ENCODE measurements at regions not wholly inside any gene's neighbourhood (a gene's known extent, or its start where the extent isn't known, plus 50 kb on each side); places are given as distances from the start of the nearest gene placed in this dataset.
A peak's percentile ranks its signal among the peaks of the same experiment; 100 is the strongest.

DNA sequence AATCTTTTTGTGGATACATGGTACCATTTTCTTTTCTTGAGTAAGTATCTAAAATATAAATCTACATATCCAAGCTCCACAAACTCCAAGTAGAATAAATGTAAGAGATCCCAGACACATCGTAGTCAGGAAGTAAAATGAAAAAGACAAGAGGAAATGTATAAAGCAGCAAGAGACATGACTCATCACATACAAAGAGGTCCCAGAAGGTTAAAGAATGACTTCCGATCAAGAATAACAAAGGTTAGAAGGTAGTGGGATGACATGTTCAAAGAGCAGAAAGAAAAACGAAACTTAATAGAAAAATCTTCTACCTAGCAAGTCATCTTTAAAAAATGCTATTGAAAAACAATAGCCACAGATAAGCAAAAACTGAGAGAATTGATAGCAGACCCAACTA lies 705.8 kb downstream of the NR2F2 start:
- TF ChIP-seq, protein P1, sequence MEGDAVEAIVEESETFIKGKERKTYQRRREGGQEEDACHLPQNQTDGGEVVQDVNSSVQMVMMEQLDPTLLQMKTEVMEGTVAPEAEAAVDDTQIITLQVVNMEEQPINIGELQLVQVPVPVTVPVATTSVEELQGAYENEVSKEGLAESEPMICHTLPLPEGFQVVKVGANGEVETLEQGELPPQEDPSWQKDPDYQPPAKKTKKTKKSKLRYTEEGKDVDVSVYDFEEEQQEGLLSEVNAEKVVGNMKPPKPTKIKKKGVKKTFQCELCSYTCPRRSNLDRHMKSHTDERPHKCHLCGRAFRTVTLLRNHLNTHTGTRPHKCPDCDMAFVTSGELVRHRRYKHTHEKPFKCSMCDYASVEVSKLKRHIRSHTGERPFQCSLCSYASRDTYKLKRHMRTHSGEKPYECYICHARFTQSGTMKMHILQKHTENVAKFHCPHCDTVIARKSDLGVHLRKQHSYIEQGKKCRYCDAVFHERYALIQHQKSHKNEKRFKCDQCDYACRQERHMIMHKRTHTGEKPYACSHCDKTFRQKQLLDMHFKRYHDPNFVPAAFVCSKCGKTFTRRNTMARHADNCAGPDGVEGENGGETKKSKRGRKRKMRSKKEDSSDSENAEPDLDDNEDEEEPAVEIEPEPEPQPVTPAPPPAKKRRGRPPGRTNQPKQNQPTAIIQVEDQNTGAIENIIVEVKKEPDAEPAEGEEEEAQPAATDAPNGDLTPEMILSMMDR (IDR thresholded peaks at IDR 0.05; ENCODE audit: extremely low read depth in 1 of 2, insufficient read depth in 1 of 2, low read depth in 1 of 2, low read length in 2 of 2): no peak
- TF ChIP-seq POLR2AphosphoS5 (IDR thresholded peaks at IDR 0.05; ENCODE audit: insufficient read depth, low read depth, low read length) (no peak), POLR2A (IDR thresholded peaks at IDR 0.05; ENCODE audit: low read depth, low read length) (no peak), EZH2 (IDR thresholded peaks at IDR 0.05; ENCODE audit: borderline replicate concordance, low read depth, low read length, severe bottlenecking) (no peak), MAX (IDR thresholded peaks at IDR 0.05; ENCODE audit: insufficient read depth, insufficient read length) (no peak), JUN (IDR thresholded peaks at IDR 0.05; ENCODE audit: borderline replicate concordance, insufficient read depth, insufficient read length, low read depth) (peak; percentile 66), FOS (IDR thresholded peaks at IDR 0.05; ENCODE audit: borderline replicate concordance, insufficient read depth, low read length) (peak; percentile 79), MYC (IDR thresholded peaks at IDR 0.05; ENCODE audit: low read depth, low read length) (no peak)

Data from endothelial cell of umbilical vein (primary cell).